Transverse colon (tissue), 4 donors: ENCODE measurements at regions not wholly inside any gene's neighbourhood (a gene's known extent, or its start where the extent isn't known, plus 50 kb on each side); places are given as distances from the start of the nearest gene placed in this dataset.

Source experiments
- DNase-seq: peaks from one replicate; pipeline ENCODE4 v3.0.0-alpha.2; 2019
- H3K27ac ChIP-seq, 4 donors: fragments of 200-600 bp; sonication (generic); 2 replicates each; pipeline ENCODE4 v1.5.1; 2016 to 2018; ENCODE audit warnings: inconsistent platforms in 4 of 4
- H3K27me3 ChIP-seq: fragments of 200-600 bp; sonication (generic); 2 replicates; pipeline ENCODE4 v1.5.1; 2017; ENCODE audit warnings: inconsistent platforms
- H3K36me3 ChIP-seq, 4 donors: fragments of 200-600 bp; sonication (generic); 2 replicates each; pipeline ENCODE4 v1.5.1; 2017 to 2019; ENCODE audit warnings: inconsistent platforms in 4 of 4
- H3K4me1 ChIP-seq, 4 donors: fragments of 200-600 bp; sonication (generic); 2 replicates each; pipeline ENCODE4 v1.5.1; 2017 to 2020; ENCODE audit warnings: inconsistent platforms in 4 of 4
- H3K4me3 ChIP-seq, 4 donors: fragments of 200-600 bp; sonication (generic); 1 replicate in 1 of 4; 2 replicates in 3 of 4; pipeline versions ENCODE4 v1.5.1 to v1.6.1; 2017 to 2019; ENCODE audit warnings: inconsistent platforms in 4 of 4
- H3K9me3 ChIP-seq, 2 donors: fragments of 200-600 bp; sonication (generic); 2 replicates each; pipeline ENCODE4 v1.5.1; 2017 to 2019; ENCODE audit warnings: inconsistent platforms in 2 of 2
- EP300 ChIP-seq: sonication (generic); formaldehyde crosslinking; IDR thresholded peaks from one replicate; pipeline ENCODE4 v1.6.1; 2017; ENCODE audit warnings: antibody characterized with exemption, low read depth
- POLR2A ChIP-seq: fragments of 450-650 bp; IDR thresholded peaks from one replicate; pipeline ENCODE4 v1.6.1; 2016; ENCODE audit warnings: antibody characterized with exemption, mild to moderate bottlenecking, moderate library complexity
- POLR2AphosphoS5 ChIP-seq, 3 donors: sonication (generic); formaldehyde crosslinking; IDR thresholded peaks; one replicate each; pipeline ENCODE4 v1.6.1; 2016; ENCODE audit warnings: antibody characterized with exemption in 3 of 3
- WGBS, 2 donors: methylation state at CpG; one replicate each; pipeline ENCODE4 v1.1.5; 2018; ENCODE audit warnings: low coverage in 1 of 2; 5-methylcytosine and 5-hydroxymethylcytosine counted together
- in situ Hi-C, 4 donors: fragments of 200-750 bp; cut with MboI; loops; one replicate each; pipeline versions ENCODE4 v1.15.0 to v1.15.1; 2017; ENCODE audit warnings: low sequenced_read_pairs in 3 of 4, low pct_ligation_motif_present in 1 of 4, low pct_unique_long_range_greater_than_20kb in 1 of 4
- intact Hi-C: fragments of 100-400 bp; cut with DNase I; formaldehyde crosslinking; loops from one replicate; pipeline ENCODE4 v1.15.1; 2023; ENCODE audit warnings: low total_unique reads
- TF ChIP-seq, protein P1 (sequence below), 5 experiments: fragments of 200-600 bp in 3 of 5; fragments of 450-650 bp in 2 of 5; sonication (generic) in 3 of 5; IDR thresholded peaks; 1 replicate in 2 of 5; 2 replicates in 3 of 5; pipeline ENCODE4 v1.5.1; 2016 to 2017; ENCODE audit warnings: antibody characterized with exemption in 5 of 5, inconsistent platforms in 3 of 5, mild to moderate bottlenecking in 2 of 5, moderate library complexity in 1 of 5

DNA sequence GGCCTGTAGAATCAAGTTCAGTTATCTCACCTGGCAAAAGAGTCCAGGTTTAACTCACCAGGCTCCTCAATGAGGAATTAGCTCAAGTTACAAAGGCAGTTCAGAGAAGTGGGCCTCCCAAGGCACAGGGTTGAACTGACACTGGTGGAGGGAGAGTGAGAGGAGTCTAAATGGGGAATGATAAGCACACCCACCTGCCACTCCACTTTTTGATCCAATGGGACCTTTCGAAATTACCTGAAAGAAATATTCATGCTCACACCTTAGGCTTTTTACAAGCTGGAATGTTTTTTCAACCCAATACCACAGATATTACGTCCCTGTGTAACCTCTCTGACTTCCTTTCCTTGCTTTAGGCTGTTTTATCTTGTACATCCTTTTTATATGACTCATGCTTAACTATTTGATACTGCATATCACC, 642.7 kb upstream of the TENM4 start:
- 45 to 64% methylated on average over 2 of the region's 2 CpGs for WGBS, 2 donors
- TF ChIP-seq POLR2A: no peak
- TF ChIP-seq, protein P1, sequence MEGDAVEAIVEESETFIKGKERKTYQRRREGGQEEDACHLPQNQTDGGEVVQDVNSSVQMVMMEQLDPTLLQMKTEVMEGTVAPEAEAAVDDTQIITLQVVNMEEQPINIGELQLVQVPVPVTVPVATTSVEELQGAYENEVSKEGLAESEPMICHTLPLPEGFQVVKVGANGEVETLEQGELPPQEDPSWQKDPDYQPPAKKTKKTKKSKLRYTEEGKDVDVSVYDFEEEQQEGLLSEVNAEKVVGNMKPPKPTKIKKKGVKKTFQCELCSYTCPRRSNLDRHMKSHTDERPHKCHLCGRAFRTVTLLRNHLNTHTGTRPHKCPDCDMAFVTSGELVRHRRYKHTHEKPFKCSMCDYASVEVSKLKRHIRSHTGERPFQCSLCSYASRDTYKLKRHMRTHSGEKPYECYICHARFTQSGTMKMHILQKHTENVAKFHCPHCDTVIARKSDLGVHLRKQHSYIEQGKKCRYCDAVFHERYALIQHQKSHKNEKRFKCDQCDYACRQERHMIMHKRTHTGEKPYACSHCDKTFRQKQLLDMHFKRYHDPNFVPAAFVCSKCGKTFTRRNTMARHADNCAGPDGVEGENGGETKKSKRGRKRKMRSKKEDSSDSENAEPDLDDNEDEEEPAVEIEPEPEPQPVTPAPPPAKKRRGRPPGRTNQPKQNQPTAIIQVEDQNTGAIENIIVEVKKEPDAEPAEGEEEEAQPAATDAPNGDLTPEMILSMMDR (IDR thresholded peaks at IDR 0.05): no peak
- TF ChIP-seq EP300: no peak
- no peak for TF ChIP-seq POLR2AphosphoS5 (IDR thresholded peaks at IDR 0.05)
- Histone ChIP-seq H3K4me3 (no peak overlapping the region), H3K9me3 (no peaks in the 10 kb centered on the region), H3K27ac (no peak overlapping the region), H3K4me1 (no peaks in the 10 kb centered on the region), H3K36me3 (no peaks in the 10 kb centered on the region), H3K27me3 (no peaks in the 10 kb centered on the region)
- intact Hi-C loops: no loop called here
- DNase-seq: peak; percentile 7
- in situ Hi-C loops: no loop called here

DNA sequence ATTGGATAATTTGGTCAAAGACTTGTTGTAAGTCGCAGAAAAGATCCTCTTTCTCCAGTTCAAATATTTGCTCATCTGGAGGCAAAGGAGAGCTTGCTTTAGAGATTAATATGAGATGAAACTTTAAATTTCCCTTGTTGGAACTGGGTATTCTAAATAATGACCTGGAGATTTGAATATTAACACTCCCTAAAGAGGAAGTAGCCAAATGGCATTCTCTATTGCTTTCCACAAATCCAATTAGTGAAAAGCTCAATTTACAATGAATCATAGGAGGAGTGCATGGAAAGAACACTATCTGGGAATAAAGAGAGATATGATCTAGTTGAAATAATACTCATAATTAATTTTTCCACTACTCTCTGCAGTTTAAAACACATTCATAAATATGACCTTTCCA, 641.6 kb upstream of the TENM4 start:
- no peaks in the 10 kb centered on the region for H3K9me3 ChIP-seq
- no peak for TF ChIP-seq POLR2AphosphoS5 (IDR thresholded peaks at IDR 0.05)
- TF ChIP-seq POLR2A: no peak
- no peak overlapping the region for H3K4me3 ChIP-seq
- intact Hi-C loops (no loop called here), in situ Hi-C loops (no loop called here)
- no peaks in the 10 kb centered on the region for H3K27me3 ChIP-seq
- H3K36me3 ChIP-seq: no peaks in the 10 kb centered on the region
- WGBS, 2 donors: 78 to 88% methylated on average over 1 of the region's 1 CpG
- H3K4me1 ChIP-seq: no peaks in the 10 kb centered on the region
- DNase-seq: no peak
- no peak overlapping the region for H3K27ac ChIP-seq

DNA sequence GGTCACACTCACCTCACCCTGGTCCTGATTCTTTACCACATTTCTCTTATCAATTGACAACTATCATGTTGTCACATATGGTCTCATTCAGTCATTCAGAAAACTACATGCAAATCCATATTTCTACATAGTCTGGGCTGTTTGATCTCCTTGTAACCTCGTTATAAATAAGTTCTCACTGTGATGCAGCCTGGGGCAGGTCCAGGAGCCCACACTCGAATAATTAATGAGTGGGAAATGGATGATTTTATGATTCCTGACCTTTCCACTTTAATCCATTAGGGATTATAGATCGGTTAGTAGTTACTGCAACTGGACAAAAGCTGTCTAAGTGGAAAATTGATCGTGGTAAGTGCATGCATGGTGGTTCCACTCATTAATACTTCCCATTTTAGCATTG, 636.3 kb upstream of the TENM4 start:
- in situ Hi-C loops: no loop called here
- no peaks in the 10 kb centered on the region for H3K4me1 ChIP-seq
- TF ChIP-seq, protein P1 (IDR thresholded peaks at IDR 0.05): no peak
- no peak for TF ChIP-seq POLR2A
- TF ChIP-seq POLR2AphosphoS5 (IDR thresholded peaks at IDR 0.05): no peak
- no peak for TF ChIP-seq EP300
- H3K36me3 ChIP-seq: no peaks in the 10 kb centered on the region
- H3K27ac ChIP-seq: no peak overlapping the region
- intact Hi-C loops: no loop called here
- H3K4me3 ChIP-seq: no peak overlapping the region
- no peaks in the 10 kb centered on the region for H3K27me3 ChIP-seq
- DNase-seq: no peak
- H3K9me3 ChIP-seq: no peaks in the 10 kb centered on the region
- 77 to 81% methylated on average over 3 to 4 of the region's 4 CpGs for WGBS, 2 donors

DNA sequence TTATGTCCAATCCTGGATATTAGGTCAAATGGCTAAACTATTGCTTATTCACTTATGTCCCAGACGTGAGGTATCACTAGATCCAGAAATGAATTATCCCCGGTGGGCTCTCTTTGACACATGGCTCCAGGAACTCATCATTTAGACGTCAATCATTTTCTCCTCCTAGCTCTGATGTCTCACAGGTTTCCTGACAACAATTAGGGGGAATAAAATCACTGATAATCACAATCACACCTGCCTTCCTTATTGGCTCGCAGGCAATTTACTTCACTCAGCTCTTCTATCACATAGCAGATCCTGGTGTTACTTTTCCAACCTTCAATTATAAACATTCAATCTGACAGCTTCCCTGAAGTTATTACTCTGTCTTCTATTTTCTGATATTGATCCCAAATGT, 634.0 kb upstream of the TENM4 start:
- Histone ChIP-seq H3K27me3 (no peaks in the 10 kb centered on the region), H3K36me3 (no peaks in the 10 kb centered on the region), H3K4me3 (no peak overlapping the region), H3K4me1 (no peaks in the 10 kb centered on the region), H3K27ac (no peak overlapping the region), H3K9me3 (no peaks in the 10 kb centered on the region)
- intact Hi-C loops (no loop called here), in situ Hi-C loops (no loop called here)
- TF ChIP-seq, protein P1 (IDR thresholded peaks at IDR 0.05): no peak
- TF ChIP-seq POLR2AphosphoS5 (IDR thresholded peaks at IDR 0.05) (no peak), POLR2A (no peak), EP300 (no peak)
- 74 to 79% methylated on average over 4 of the region's 4 CpGs for WGBS, 2 donors
- no peak for DNase-seq

- intact Hi-C loops: no loop called here
- TF ChIP-seq EP300 (no peak), POLR2AphosphoS5 (IDR thresholded peaks at IDR 0.05) (no peak), POLR2A (no peak)
- TF ChIP-seq, protein P1 (IDR thresholded peaks at IDR 0.05): no peak
Observed at GRCh38 chr11:80066291-80066690, 625.5 kb upstream of the TENM4 start.

More at GRCh38 chr11:80066291-80066690, 625.5 kb upstream of the TENM4 start:
- Histone ChIP-seq H3K36me3 (no peaks in the 10 kb centered on the region), H3K4me1 (no peaks in the 10 kb centered on the region), H3K4me3 (no peak overlapping the region), H3K27me3 (no peaks in the 10 kb centered on the region), H3K9me3 (no peaks in the 10 kb centered on the region), H3K27ac (no peak overlapping the region)
- in situ Hi-C loops: no loop called here
- no peak for DNase-seq
